PC-9 (cell line): ENCODE measurements at regions not wholly inside any gene's neighbourhood (a gene's known extent, or its start where the extent isn't known, plus 50 kb on each side); places are given as distances from the start of the nearest gene placed in this dataset.

ENCODE experiments used
- BruUV-seq: library from RNA; stranded (reverse); fragments of 400-500 nt; replicated peaks from 2 replicates; lab custom pipeline; 2021; lab: Mats Ljungman, UMichigan
- CTCF ChIA-PET: fragments of 300-600 bp; sonication (Branson Sonifier 250); formaldehyde crosslinking; loops from one replicate; lab custom pipeline; 2022; ENCODE audit warnings: antibody characterized with exemption; lab: Charles Lee
- POLR2A ChIA-PET: fragments of 300-600 bp; sonication (Branson Sonifier 250); formaldehyde crosslinking; loops from one replicate; lab custom pipeline; 2022; ENCODE audit warnings: antibody characterized with exemption; ENCODE audit not compliant: unreplicated experiment; lab: Charles Lee
- DNase-seq, 2 experiments: peaks; one replicate each; pipeline versions ENCODE4 v3.0.0 to v3.0.0-alpha.2; 2015 to 2022; ENCODE audit warnings: mixed read lengths in 1 of 2
- H2AFZ ChIP-seq: fragments of 200-600 bp; sonication (generic); 2 replicates; pipeline ENCODE4 v1.8.1; 2017; ENCODE audit warnings: antibody characterized with exemption
- H3F3A ChIP-seq: fragments of 200-600 bp; sonication (generic); 2 replicates; pipeline ENCODE4 v1.8.1; 2017; ENCODE audit warnings: antibody characterized with exemption, mild to moderate bottlenecking, low read depth; ENCODE audit not compliant: insufficient read depth
- H3K27ac ChIP-seq: fragments of 200-600 bp; sonication (generic); 2 replicates; pipeline ENCODE4 v1.6.1; 2016; ENCODE audit warnings: mixed run types
- H3K27me3 ChIP-seq: fragments of 200-600 bp; sonication (generic); 2 replicates; pipeline ENCODE4 v1.6.1; 2016; ENCODE audit warnings: low read depth, mixed run types; ENCODE audit not compliant: insufficient read depth
- H3K36me3 ChIP-seq: fragments of 200-600 bp; sonication (generic); 2 replicates; pipeline ENCODE4 v1.6.1; 2016; ENCODE audit warnings: low read depth, mixed run types
- H3K4me1 ChIP-seq: fragments of 200-600 bp; sonication (generic); replicated peaks from 2 replicates; pipeline ENCODE4 v1.6.1; 2016; ENCODE audit warnings: mixed run types; ENCODE audit not compliant: insufficient read depth
- H3K4me2 ChIP-seq: fragments of 200-600 bp; sonication (generic); 2 replicates; pipeline ENCODE4 v1.6.1; 2017; ENCODE audit warnings: mixed run types
- H3K4me3 ChIP-seq: fragments of 200-600 bp; sonication (generic); 2 replicates; pipeline ENCODE4 v1.6.1; 2016; ENCODE audit warnings: mixed run types
- H3K79me2 ChIP-seq: fragments of 200-600 bp; sonication (generic); 2 replicates; pipeline ENCODE4 v1.6.1; 2017; ENCODE audit warnings: low read depth, mixed run types
- H3K9me2 ChIP-seq: fragments of 200-600 bp; sonication (generic); 2 replicates; pipeline ENCODE4 v1.8.1; 2017; ENCODE audit warnings: mild to moderate bottlenecking; ENCODE audit not compliant: insufficient read depth
- H3K9me3 ChIP-seq: fragments of 200-600 bp; sonication (generic); 2 replicates; pipeline ENCODE4 v1.8.1; 2016; ENCODE audit warnings: low read depth; ENCODE audit not compliant: insufficient read depth
- H4K20me1 ChIP-seq: fragments of 200-600 bp; sonication (generic); 2 replicates; pipeline ENCODE4 v1.8.1; 2017; ENCODE audit not compliant: insufficient read depth
- EZH2 ChIP-seq: fragments of 200-600 bp; sonication (generic); IDR thresholded peaks from 2 replicates; pipeline ENCODE4 v1.8.0; 2017; ENCODE audit warnings: antibody characterized with exemption, low read depth
- intact Hi-C: fragments of 100-400 bp; cut with micrococcal nuclease; formaldehyde crosslinking; loops from one replicate; pipeline ENCODE4 v1.10.0; 2022; ENCODE audit not compliant: unreplicated experiment
- TF ChIP-seq, protein P1 (sequence below): fragments of 200-600 bp; sonication (generic); conservative IDR thresholded peaks from 2 replicates; pipeline ENCODE4 v1.6.1; 2017; ENCODE audit warnings: mixed run types, antibody characterized with exemption, mild to moderate bottlenecking, moderate library complexity

DNA sequence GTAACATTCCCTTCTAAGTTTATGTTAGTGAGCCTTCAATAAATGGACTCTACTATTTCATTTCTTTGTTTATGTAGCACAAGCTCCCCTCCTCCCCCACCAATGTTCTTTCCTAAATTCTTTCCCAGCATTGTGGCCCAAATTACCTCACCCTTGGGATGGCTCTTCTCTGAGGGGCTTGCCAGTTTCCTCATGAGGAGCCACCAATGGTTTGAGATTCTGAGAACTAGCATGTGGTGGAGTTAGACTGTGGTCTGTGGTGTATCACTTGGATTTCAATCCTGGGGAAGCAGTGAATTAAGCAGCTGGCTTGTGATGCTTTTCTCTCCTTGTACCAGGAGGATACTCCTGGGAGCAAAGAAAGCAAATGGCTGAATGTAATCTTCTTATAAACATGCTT is 50.0 kb upstream of the NPHP3 start:
- H3K27ac ChIP-seq, result no peak overlapping the region
- H3K9me2 ChIP-seq, result no peaks in the 10 kb centered on the region
- no peak for DNase-seq
- no peaks in the 10 kb centered on the region for H3K9me3 ChIP-seq
- H2AFZ ChIP-seq, result no peak overlapping the region
- H3K36me3 ChIP-seq, result no peaks in the 10 kb centered on the region
- no peak overlapping the region for H3K4me2 ChIP-seq
- no peaks in the 10 kb centered on the region for H4K20me1 ChIP-seq
- TF ChIP-seq, protein P1, sequence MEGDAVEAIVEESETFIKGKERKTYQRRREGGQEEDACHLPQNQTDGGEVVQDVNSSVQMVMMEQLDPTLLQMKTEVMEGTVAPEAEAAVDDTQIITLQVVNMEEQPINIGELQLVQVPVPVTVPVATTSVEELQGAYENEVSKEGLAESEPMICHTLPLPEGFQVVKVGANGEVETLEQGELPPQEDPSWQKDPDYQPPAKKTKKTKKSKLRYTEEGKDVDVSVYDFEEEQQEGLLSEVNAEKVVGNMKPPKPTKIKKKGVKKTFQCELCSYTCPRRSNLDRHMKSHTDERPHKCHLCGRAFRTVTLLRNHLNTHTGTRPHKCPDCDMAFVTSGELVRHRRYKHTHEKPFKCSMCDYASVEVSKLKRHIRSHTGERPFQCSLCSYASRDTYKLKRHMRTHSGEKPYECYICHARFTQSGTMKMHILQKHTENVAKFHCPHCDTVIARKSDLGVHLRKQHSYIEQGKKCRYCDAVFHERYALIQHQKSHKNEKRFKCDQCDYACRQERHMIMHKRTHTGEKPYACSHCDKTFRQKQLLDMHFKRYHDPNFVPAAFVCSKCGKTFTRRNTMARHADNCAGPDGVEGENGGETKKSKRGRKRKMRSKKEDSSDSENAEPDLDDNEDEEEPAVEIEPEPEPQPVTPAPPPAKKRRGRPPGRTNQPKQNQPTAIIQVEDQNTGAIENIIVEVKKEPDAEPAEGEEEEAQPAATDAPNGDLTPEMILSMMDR, result no peak
- TF ChIP-seq EZH2, result no peak
- H3K4me3 ChIP-seq, result no peak overlapping the region
- ChIA-PET CTCF (no interaction called here), POLR2A (no interaction called here)
- no peaks in the 10 kb centered on the region for H3K4me1 ChIP-seq
- BruUV-seq, result no TSS peak
- intact Hi-C loops, result no loop called here
- no peaks in the 10 kb centered on the region for H3F3A ChIP-seq
- peaks cover 10% of the 10 kb centered on the region; the same call in 1 of the 2 replicates for H3K27me3 ChIP-seq
- H3K79me2 ChIP-seq, result no peaks in the 10 kb centered on the region
